Tibial nerve (tissue), 4 donors: ENCODE measurements at regions not wholly inside any gene's neighbourhood (a gene's known extent, or its start where the extent isn't known, plus 50 kb on each side); places are given as distances from the start of the nearest gene placed in this dataset.
"Not testable (repeated sequence)": the region's sequence is repeated elsewhere in the genome, so short reads cannot be mapped to it uniquely, and the experiment has no call there.

Source experiments
- DNase-seq, 2 donors: peaks; one replicate each; pipeline ENCODE4 v3.0.0-alpha.2; 2019; ENCODE audit warnings: low spot score in 2 of 2
- H3K27ac ChIP-seq, 4 donors: fragments of 200-600 bp; sonication (generic) in 3 of 4; one replicate each; pipeline ENCODE4 v1.5.1; 2017 to 2019; ENCODE audit warnings: mild to moderate bottlenecking in 1 of 4
- H3K27me3 ChIP-seq, 2 donors: fragments of 200-600 bp; sonication (generic) in 1 of 2; one replicate each; pipeline versions ENCODE4 v1.5.1 to v1.6.0; 2017 to 2019
- H3K36me3 ChIP-seq, 3 donors: fragments of 200-600 bp; sonication (generic); one replicate each; pipeline ENCODE4 v1.5.1; 2018 to 2019
- H3K4me1 ChIP-seq, 4 donors: fragments of 200-600 bp; sonication (generic) in 3 of 4; one replicate each; pipeline ENCODE4 v1.5.1; 2017 to 2019
- H3K4me3 ChIP-seq, 4 donors: fragments of 200-600 bp; sonication (generic) in 3 of 4; one replicate each; pipeline ENCODE4 v1.5.1; 2017 to 2019; ENCODE audit warnings: mild to moderate bottlenecking in 1 of 4, moderate library complexity in 1 of 4
- H3K9me3 ChIP-seq, 4 donors: fragments of 200-600 bp; sonication (generic) in 3 of 4; one replicate each; pipeline ENCODE4 v1.5.1; 2017 to 2019
- WGBS, 2 donors: methylation state at CpG; one replicate each; pipeline ENCODE4 v1.1.5; 2018; 5-methylcytosine and 5-hydroxymethylcytosine counted together

DNA sequence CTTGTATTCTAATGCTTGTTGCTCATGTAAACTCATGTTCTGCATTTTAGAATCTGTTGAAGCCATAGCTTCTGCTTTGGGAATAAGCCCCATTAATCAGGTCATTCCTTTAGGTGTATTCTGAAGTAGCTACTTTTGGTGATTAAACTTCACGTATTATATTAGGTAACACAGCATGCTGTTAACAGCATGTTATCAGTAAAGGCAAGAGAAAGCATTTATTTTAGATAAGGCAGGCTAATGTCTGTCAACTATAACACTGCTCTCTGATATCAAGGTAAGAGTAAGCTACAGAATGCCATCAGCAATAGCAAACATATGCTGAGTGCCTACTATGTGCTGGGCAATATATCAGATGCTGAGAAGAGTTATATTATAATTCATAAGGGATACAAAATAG, 726.4 kb downstream of the TTLL7 start:
- not testable (repeated sequence) for H3K36me3 ChIP-seq

GRCh38 chr1:83271834-83272233, 727.1 kb downstream of the TTLL7 start:
- H3K4me1 ChIP-seq, H3K27me3 ChIP-seq, DNase-seq, H3K9me3 ChIP-seq, H3K27ac ChIP-seq, H3K36me3 ChIP-seq, H3K4me3 ChIP-seq: not testable (repeated sequence)
- 38 to 57% methylated on average over 3 of the region's 3 CpGs for WGBS, 2 donors

More for the DNA sequence above, 726.4 kb downstream of the TTLL7 start:
- not testable (repeated sequence) for H3K9me3 ChIP-seq, DNase-seq, H3K4me1 ChIP-seq, H3K27me3 ChIP-seq, H3K4me3 ChIP-seq, H3K27ac ChIP-seq
- 84 to 88% methylated on average over 1 of the region's 1 CpG for WGBS, 2 donors

- H3K4me1 ChIP-seq, H3K27me3 ChIP-seq, H3K36me3 ChIP-seq, H3K27ac ChIP-seq, H3K9me3 ChIP-seq, H3K4me3 ChIP-seq, DNase-seq: not testable (repeated sequence)
- 67 to 73% methylated on average over 1 of the region's 1 CpG for WGBS, 2 donors
Observed at GRCh38 chr1:83270801-83271200, 728.1 kb downstream of the TTLL7 start.

GRCh38 chr1:83263808-83264207, 735.1 kb downstream of the TTLL7 start:
- H3K27ac ChIP-seq, H3K4me1 ChIP-seq, H3K27me3 ChIP-seq, DNase-seq, H3K4me3 ChIP-seq, H3K9me3 ChIP-seq, H3K36me3 ChIP-seq: not testable (repeated sequence)
- 92 to 97% methylated on average over 14 of the region's 14 CpGs for WGBS, 2 donors

DNA sequence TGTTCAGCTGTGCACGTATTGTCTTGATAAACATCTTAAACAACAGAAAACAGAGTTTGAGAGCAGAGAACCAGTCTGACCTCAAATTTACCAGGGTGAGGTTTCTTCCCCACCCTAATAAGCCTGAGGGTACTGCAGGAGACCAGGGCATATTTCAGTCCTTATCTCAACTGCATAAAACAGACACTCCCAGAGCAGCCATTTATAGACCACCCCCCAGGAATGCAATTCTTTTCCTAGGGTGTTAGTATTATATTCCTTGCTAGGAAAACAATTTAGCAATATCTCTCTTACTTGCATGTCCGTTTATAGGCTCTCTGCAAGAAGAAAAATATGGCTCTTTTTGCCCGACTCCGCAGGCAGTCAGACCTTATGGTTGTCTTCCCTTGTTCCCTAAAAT, 747.2 kb downstream of the TTLL7 start:
- not testable (repeated sequence) for H3K4me3 ChIP-seq, H3K27me3 ChIP-seq, H3K36me3 ChIP-seq, H3K27ac ChIP-seq, H3K4me1 ChIP-seq, DNase-seq
- 87% methylated on average over 4 of the region's 4 CpGs for WGBS, 2 donors
- H3K9me3 ChIP-seq, result peaks cover 0 to 17% (median 3%) of the 10 kb centered on the region in 4 donors

DNA sequence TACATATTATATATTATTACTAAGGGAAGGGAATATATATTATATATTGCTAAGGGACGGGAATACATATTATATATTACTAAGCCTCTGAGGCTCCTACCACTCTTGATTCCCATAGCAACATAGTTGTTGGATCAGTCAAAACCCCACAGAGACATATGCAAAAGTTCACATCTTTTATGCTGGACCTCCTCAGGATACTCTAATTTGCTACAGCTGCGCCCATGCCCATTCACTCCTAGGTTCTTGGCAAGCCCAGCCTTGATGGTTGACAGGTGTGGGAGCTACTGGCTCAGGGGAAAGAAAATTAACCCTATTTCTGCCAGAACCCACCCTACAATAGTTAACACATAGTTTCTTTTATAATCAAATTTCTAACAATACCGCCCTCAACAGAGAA, 752.2 kb downstream of the TTLL7 start:
- 82 to 83% methylated on average over 3 of the region's 3 CpGs for WGBS, 2 donors
- H3K4me3 ChIP-seq, H3K9me3 ChIP-seq, DNase-seq, H3K27ac ChIP-seq, H3K36me3 ChIP-seq, H3K4me1 ChIP-seq, H3K27me3 ChIP-seq: not testable (repeated sequence)

- H3K36me3 ChIP-seq, DNase-seq: not testable (repeated sequence)
Observed at GRCh38 chr1:83244832-83245231, 754.1 kb downstream of the TTLL7 start.

DNA sequence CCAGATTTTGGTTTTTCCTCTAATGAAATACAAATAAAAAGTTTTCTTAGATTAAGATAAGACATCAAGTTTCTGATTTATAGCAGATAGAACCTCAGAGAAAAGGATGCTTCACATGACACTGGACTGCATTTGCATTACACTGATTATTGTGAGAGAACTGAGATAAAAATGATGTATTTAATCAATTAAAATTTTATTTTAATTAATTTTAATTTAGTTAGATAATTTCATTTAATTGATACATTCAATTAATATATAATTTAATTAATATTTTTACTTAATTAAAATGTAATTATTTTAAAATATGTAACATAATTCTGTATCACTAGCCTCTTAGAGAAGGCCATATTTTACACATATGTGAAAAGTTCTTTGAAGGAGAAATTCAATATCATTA, 759.4 kb downstream of the TTLL7 start:
- not testable (repeated sequence) for DNase-seq, H3K27ac ChIP-seq, H3K9me3 ChIP-seq, H3K36me3 ChIP-seq, H3K4me3 ChIP-seq, H3K4me1 ChIP-seq, H3K27me3 ChIP-seq

More at GRCh38 chr1:83244832-83245231, 754.1 kb downstream of the TTLL7 start:
- not testable (repeated sequence) for H3K27ac ChIP-seq, H3K4me3 ChIP-seq, H3K27me3 ChIP-seq, H3K9me3 ChIP-seq, H3K4me1 ChIP-seq

DNA sequence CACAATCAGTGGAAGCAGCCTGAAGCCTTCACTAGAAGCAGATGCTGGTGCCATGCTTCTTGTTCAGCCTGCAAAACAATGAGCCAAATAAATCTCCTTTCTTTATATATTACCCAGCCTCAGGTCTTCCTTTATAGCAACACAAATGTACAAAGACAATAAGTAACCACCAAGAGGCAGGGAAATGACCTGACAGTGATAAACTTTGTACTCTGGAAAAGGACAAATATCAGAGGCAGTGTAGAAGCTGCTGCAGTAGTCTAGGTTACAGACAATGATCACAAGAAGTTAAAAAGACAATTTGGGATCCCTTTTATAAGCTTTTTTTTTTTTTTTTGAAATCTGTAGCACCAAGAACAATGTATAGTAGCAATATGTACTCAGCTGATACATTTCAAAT, 760.3 kb downstream of the TTLL7 start:
- H3K9me3 ChIP-seq, H3K4me1 ChIP-seq, H3K36me3 ChIP-seq, H3K4me3 ChIP-seq, H3K27ac ChIP-seq, H3K27me3 ChIP-seq, DNase-seq: not testable (repeated sequence)

- not testable (repeated sequence) for H3K9me3 ChIP-seq, H3K27me3 ChIP-seq, H3K36me3 ChIP-seq, DNase-seq, H3K27ac ChIP-seq, H3K4me1 ChIP-seq, H3K4me3 ChIP-seq
Observed at GRCh38 chr1:83219788-83220187, 779.1 kb downstream of the TTLL7 start.

- H3K4me1 ChIP-seq, H3K27me3 ChIP-seq, H3K9me3 ChIP-seq, H3K36me3 ChIP-seq, H3K27ac ChIP-seq, DNase-seq, H3K4me3 ChIP-seq: not testable (repeated sequence)
- WGBS, 2 donors, result 70 to 72% methylated on average over 5 of the region's 5 CpGs
Observed at GRCh38 chr1:83218036-83218716, 780.8 kb downstream of the TTLL7 start.

GRCh38 chr1:83214317-83214716, 784.6 kb downstream of the TTLL7 start:
- H3K9me3 ChIP-seq, H3K4me1 ChIP-seq, H3K27ac ChIP-seq, H3K27me3 ChIP-seq, H3K36me3 ChIP-seq, DNase-seq, H3K4me3 ChIP-seq: not testable (repeated sequence)

DNA sequence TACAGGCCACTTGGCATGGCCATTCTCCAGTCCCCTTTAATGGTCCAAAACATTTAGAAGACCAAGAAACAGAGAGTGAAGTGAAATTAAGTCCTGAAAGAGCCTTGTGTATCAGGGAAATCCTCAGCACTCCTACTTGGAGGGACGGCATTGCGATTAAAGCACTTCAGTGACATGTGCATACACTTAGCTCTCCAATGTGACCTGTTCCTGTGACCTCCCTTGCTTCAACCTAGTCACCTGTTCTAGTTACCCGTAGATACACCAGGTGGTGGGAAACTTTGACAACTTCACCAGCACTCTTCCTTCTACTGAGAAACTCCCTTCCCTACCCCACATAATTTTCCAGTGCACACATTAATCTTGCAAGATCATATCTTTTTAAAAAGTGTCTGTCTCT, 785.3 kb downstream of the TTLL7 start:
- not testable (repeated sequence) for DNase-seq, H3K36me3 ChIP-seq, H3K27ac ChIP-seq, H3K27me3 ChIP-seq, H3K4me3 ChIP-seq, H3K4me1 ChIP-seq, H3K9me3 ChIP-seq
- 86 to 93% methylated on average over 2 to 3 of the region's 3 CpGs for WGBS, 2 donors

DNA sequence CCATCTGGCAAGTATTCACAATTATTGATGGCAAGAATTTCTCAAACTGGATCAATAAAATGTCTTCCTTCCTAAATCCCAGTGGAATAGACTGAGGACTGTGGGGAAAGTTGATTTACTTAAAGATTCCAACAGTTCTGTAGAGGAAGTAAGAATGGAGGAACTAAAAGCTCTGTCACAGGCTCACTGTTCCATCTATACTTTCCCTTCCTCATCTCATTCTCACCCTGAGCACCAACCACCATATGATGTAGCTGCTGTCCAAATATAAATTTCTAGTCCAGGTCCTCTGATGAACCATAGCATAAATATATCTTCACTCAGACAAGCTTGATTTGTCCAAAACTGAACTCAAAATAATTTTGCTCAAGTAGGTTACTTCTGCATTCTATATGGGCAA, 786.9 kb downstream of the TTLL7 start:
- not testable (repeated sequence) for H3K4me3 ChIP-seq, H3K27me3 ChIP-seq, H3K36me3 ChIP-seq

DNA sequence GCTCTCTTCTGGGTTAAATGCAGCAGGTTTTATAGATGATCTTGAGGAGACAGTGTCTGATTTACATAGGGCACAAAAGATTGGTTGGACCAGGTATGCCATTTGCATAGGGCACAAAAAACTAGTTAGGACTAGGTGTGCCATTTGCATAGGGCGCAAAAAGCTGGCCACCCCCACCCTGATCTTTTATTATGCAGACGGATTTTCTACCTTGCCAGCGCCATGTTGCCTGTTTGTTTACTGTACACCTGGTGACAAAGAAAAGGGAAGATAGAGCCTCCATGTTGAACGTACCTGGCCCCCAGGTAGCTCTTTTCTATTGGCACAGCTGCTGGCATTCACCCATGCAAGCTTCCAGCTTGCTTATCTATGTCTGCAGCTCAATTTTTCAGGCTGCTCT, 790.4 kb downstream of the TTLL7 start:
- 93 to 94% methylated on average over 4 of the region's 4 CpGs for WGBS, 2 donors
- H3K4me1 ChIP-seq, H3K27me3 ChIP-seq, DNase-seq, H3K27ac ChIP-seq, H3K36me3 ChIP-seq, H3K9me3 ChIP-seq, H3K4me3 ChIP-seq: not testable (repeated sequence)

More for the DNA sequence above, 786.9 kb downstream of the TTLL7 start:
- DNase-seq, H3K4me1 ChIP-seq, H3K9me3 ChIP-seq, H3K27ac ChIP-seq: not testable (repeated sequence)
